Head of caudate nucleus (tissue), 42 donors: ENCODE measurements at regions not wholly inside any gene's neighbourhood (a gene's known extent, or its start where the extent isn't known, plus 50 kb on each side); places are given as distances from the start of the nearest gene placed in this dataset.

Source experiments
- DNase-seq, 42 donors: peaks; one replicate each; pipeline versions ENCODE4 v3.0.0 to v3.0.0-alpha.2; 2020 to 2021; ENCODE audit warnings: mixed read lengths in 7 of 42
- intact Hi-C: fragments of 100-400 bp; cut with DNase I; formaldehyde crosslinking; loops from one replicate; pipeline ENCODE4 v1.15.0; 2022

DNA sequence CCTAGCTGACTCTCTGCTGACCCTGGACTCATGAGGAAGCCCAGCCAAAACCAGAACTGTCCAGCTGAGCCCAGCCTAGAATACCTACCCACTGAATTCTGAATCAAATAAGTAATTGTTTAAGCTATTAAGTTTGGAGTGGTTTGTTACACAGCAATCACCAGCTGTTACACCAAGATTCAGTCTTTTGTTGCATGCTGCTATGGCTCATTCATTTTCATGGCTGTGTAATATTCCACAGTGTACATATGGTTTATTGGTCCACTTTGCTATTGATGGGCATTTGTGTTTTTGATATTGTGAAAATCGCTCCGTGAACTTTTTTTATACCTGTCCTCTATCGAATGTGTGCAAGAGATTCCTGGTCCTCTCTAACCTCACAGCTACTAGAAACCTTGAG lies 156.4 kb downstream of the FGF18 start:
- DNase-seq = no peak
- intact Hi-C loops = no loop called here

DNA sequence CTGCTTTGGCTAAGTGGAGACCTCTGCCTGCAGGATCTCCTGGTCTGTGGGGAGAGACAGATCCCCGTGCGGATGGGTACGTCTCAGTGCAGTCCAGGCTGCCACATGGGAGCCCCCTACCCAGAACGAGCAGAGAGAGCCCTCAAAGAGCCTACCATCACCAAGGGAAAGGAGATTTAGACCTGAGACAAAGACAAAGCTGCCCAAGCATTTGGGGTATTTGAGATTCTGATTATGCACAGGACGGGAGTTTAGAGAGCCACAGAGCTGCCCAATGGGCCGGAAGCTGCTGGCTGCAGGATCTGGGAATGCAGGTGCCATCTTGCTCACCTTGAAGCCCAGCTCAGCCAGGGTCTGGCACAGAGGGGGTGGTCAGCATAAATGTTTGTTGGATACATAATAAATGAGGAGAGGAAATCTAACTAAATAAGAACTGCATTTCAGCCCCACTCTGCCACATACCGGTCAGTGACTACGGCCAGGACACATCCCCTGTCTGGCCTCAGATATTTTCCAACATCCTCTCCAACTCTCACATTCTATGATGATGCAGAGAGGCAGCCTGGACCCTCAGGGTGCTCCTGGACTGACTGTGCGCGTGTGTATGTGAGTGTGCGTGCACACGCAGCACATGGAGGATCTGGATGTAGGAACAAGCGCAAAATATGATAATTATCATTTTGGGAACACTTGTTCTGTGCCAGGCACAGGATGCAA lies 157.8 kb downstream of the FGF18 start:
- intact Hi-C loops = no loop called here
- no peak for DNase-seq

DNA sequence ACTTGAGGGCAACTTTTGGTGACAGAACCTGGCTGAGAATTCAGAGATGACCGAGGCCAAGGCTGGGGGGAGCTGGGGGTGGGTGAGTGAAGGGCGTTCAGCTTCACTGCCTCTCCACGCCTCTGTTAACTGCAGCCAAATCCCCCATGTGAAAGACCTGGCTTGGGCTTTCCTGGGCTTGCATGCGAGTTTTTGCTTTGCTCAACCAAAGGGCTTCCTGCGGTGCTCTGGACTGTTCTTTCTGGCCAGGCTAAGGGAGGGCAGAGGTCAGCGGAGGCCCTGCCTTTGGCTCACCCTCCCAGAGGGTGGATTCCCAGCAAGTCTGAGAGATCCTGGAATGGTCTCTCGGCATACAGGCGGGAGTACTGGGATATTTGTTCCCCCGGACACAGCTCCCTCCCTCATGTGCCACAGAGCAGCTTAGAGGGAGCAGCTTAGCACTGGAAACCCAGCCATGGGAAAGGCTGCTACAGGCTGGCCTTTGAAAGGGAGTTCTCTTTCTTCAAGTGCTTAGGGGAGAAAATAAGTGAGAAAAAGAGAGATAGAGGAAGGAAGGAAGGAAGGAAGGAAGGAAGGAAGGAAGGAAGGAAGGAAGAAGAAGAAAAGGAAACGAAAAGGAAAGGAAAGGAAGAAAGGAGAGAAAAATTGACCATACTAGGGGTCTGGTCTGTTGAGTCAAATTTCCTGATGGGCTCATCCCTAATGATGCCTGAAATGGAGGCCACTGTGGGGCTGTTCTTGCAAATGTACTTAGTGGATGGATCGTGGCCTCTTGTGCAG lies 158.8 kb downstream of the FGF18 start:
- DNase-seq = peak in 1 of 42 donors; percentile 14
- intact Hi-C loops = no loop called here

DNA sequence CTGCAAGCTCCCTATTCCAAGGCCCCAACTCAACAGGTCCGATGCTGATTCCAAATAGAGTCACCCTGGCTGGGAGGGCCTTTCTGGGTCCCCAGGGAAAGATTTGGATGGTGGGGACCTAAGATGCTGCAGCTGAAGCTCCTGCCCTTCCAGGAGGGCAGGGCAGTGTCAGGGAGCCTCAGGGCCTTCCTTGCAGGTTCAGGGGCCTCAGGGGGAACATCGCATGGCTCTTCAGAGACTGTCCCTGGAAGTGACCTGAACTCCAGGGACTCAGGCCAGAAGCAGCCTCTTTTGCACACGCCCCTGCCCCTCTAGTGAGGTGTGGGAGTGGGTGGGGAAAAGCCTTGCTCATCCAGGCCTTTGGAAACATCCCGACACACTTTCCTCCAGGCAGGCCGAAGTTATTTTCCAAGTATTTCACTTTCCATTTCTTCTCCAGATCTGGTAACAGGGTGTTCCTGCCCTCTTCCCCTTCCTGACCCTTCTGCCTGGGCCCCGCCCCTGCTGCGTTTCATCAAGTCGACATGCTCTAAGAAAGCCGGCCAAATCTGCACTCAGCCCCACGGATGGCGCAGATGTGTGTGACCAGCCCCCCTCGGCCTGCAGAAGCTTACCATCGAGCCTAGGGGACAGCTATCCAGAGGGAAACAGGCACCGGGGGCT lies 159.5 kb downstream of the FGF18 start:
- DNase-seq = no peak
- intact Hi-C loops = no loop called here

DNA sequence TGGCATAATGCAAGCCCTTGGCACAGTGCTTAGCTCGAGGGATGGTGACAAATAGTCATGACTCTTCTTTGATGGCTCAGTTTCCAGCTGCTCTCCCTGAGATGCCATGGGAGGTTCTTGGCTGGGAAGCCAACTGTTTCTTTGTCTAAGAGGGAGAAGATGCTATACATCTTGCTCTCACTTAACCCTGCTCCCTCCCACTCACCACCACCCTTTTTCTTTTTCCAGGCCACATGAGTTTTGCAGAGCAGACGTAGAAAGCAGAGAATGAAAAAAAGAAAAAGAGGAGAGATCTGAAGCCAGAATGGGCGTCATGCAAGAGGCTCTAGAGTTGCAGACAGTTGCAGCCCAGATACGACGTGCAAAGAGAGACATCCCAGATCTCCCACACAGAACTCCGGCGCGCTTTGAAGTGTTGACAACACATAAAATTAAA lies 160.5 kb downstream of the FGF18 start:
- DNase-seq = no peak
- intact Hi-C loops = no loop called here

DNA sequence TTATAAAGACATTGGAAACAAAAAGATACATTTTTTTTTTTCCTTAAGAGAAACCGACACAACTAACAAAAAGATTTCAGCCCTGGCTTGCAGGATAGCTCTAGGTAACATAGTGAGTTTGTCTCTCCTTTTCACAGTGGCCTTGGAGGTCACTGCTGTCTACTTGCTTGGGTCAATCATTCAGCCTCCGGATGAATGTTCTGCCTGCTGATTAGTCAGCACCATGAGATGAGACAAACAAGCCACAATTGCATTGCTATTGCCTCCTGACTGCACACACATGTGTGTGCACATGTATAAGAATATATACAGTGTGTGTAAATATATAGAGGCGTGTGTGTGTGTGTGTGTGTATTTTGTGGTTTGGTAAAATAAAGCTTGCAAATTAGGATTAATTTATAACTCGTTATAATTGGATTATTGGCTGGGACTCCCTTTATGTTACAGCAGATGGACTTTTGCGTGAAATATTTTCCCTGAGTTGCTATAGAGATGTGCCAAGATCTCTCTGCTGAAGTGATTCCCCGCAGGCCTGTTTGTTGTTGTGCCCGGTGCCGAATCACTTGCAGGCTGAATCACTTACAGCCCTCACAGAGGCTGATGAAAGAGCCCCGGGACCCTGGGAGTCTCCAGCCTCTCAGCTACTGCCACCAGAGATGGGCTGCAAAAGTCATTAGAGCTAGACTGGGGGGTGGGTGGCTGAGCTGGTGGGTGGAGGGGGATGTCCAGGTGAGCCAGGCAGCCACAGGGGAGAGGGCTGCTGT lies 161.2 kb downstream of the FGF18 start:
- no peak for DNase-seq
- intact Hi-C loops = no loop called here

DNA sequence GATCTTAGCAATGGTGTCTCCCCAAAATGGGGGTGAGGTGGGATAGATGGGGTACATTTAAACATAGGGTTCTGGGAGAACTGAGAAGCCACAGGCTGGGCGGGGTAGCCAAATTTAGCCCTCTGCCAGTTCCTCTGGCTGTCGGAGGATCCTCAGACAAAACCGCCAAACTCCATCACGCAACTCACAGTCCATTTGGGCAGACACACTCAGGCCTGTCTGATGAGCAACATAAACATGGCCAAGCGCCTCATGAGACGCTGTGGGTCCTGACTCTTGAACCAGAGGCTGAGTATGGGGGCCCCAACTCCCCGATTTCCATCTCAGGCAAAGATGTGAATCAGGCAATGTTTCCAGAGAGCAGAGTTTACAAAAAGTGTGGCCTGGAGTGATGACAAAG lies 162.3 kb downstream of the FGF18 start:
- no peak for DNase-seq
- intact Hi-C loops = no loop called here

DNA sequence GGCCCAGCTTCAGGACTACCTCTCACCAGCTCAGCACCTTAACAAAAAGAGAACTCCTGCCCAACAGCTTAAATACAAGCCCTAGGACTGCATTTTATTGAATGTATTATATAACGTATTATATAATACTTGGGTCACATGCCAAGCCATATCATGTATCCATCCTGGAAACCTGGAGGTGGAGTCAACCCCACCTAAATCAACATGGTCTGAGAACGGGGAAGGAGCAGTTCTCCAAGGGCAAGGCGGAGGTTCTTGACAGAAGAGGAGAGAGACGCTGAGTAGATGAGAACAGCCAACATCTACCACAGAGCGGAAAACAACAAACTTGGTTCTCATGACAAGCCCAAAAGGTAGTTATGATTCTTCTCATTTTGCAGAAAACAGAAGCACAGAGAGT lies 163.4 kb downstream of the FGF18 start:
- DNase-seq = no peak
- intact Hi-C loops = no loop called here

DNA sequence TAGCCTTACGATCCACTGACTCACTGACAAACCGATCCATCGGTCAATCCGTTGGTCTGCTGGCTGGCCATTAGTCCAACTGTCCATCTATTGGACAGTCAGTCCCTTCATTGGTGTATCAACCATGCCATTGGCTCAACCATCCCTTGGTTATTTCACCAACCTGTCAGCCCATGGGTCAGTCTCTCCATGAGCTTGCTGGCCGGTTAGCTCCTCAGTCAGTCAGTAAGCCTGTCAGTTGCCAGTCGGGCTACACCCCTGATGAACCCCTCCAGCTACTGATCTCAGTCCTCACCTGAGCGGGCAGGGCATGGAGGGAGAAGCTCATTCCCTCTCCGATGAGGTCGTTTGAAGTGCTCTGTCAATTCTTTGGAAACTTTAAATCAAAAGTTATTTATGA lies 166.5 kb downstream of the FGF18 start:
- DNase-seq = no peak
- intact Hi-C loops = no loop called here

DNA sequence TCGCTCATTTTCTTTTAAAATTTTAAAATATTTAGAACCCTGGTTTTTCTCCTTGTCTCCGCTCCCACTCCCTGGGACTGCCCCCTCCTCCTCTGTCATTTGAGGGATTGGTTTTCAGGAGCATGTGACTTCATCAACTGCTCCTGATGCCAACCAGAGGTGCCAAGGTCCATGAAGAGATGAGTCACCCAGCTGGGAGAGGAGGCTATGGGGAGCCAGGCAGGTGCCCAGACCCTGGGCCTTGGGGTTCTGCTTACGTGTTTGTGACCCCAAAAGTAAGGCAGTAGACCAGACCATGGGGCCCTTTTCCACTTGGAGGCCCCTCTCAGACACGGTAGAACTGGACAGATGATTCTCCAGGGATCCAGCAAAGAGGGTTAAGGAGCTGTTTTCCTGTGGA lies 167.0 kb downstream of the FGF18 start:
- intact Hi-C loops = no loop called here
- no peak for DNase-seq

DNA sequence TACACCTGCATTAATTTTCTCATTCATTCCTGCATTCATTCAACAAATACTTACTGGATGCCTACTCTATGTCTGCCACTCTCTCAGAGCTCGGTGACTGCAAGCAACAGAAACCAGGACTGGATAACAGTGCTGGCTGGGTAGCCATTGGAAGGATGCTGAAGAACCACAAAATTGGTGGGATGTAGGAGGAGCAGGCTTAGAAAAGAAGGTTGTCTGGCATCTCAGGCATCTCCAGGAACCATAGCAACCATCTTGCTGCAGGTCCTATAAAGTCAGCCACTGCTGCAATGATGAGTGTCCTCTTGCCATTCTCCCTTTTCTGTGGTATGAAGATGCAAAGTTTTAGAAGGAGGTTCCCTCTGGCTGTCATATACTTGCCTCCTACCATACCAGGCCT lies 168.6 kb downstream of the FGF18 start:
- intact Hi-C loops = no loop called here
- no peak for DNase-seq

DNA sequence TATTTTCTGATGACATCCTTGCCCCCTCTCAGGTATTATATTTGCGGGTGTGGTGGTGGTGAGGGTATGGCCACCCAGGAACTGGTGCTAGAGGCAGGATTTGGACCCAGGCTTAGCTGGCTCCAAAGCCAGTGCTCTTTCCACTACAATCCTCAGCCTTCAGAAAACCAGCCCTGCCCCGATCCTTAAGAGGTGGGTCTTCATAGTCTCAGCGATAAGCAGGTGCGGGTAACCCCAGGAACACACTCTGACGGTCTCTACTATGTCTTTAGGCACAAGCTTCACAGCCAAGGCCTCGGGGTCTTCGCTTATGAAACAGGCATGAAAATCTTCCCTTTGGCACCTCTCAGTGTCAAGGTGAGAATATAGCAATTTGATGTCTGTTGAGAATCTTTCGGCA lies 169.3 kb downstream of the FGF18 start:
- DNase-seq = no peak
- intact Hi-C loops = no loop called here

DNA sequence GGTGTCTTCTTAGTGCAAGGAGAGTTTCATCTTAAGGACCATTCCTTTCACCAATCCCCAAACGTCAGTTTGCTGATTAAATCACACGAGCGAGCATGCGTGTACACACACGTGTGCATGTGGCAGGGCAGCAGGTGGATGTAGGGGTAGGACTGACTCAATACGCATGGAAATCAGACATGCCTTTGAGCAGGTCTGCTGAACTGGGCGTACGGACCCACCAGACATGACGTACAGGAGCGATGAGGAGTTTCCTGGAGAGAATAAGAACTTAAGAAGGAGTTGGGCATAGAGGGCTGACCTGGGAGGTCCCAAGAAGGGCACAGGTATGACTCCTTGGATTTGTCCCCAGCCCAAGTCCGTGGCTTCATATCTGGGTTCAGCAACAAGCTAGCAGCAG lies 170.0 kb downstream of the FGF18 start:
- intact Hi-C loops = no loop called here
- no peak for DNase-seq

DNA sequence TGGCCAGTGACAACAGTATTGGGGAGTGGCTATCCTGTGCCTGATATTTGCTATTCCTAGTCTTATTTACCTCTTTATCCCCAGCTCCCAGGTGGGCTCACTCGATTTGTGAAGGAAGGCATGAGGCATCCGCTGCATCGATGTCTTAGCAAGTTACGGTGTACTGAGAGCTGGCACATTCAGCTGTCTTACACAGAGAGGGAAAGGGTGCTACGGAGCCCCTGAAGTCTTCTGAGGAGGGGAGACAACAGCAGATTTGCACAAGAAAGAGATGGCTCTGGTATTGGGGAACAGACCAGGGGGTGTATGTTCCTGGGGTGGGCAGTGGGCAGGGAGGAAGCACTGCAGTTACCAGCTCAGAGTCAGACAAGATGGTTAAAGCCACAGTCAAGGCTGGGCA lies 172.6 kb downstream of the FGF18 start:
- DNase-seq = peak in 1 of 42 donors; percentile 29
- intact Hi-C loops = no loop called here

DNA sequence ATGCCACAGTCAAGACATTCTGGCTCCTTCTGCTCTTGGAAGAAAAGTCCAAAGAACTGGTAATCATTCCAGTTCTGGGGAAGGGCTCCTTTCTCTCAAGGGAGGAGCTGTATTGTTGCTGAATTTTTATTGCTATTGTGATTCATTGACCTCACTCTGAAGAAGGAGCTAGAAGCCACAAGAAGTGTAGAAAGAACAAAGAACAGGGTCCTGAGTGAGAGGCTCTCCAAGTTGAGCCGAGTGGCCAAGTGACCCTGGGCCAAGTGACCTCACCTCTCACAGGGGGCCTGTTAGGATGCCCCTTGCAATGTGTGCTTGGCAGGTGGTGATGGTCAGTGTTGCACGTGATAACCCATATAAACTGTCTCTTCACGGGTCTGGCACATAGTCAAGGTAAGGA lies 173.3 kb downstream of the FGF18 start:
- peak in 1 of 42 donors; percentile 27 for DNase-seq
- intact Hi-C loops = no loop called here

DNA sequence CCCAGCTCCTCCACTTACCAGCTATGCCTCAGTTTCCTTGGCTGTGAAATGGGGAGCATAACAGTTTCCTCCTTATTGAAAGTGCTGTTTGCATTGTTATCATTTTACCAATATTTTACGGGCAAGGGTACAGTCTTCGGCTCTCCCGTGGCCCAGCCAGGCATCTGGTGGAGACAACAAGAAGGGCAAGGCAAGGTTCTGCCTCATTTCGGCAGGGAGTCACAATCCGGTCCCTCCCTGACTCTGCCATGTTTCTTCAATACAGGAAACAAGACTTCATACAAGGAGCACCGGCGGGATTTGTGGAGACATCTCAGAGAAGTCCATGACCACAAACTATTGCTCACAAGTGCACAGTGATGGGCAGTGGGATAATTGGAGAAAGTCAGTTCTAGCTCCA lies 174.0 kb downstream of the FGF18 start:
- peak in 1 of 42 donors; percentile 25 for DNase-seq
- intact Hi-C loops = no loop called here

DNA sequence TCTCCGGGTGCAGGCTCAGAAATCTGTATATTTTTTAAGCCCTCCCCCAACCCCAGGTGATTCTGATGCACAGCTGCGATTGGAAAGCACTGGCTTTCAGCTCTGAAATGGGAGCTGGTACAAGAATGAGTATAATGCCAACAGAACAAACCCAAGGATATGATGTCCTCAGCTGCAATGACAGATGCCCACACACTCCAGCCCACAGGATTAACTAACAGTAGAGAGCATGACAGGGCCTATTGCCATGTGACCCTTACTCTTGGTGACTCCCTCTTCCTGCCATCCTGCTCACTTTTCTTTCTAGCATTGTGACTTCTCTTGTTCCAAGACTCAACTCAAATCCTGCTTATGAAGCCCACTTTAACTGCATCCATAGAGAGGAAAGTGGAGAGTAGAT lies 174.5 kb downstream of the FGF18 start:
- intact Hi-C loops = no loop called here
- DNase-seq = peak in 1 of 42 donors; percentile 7

DNA sequence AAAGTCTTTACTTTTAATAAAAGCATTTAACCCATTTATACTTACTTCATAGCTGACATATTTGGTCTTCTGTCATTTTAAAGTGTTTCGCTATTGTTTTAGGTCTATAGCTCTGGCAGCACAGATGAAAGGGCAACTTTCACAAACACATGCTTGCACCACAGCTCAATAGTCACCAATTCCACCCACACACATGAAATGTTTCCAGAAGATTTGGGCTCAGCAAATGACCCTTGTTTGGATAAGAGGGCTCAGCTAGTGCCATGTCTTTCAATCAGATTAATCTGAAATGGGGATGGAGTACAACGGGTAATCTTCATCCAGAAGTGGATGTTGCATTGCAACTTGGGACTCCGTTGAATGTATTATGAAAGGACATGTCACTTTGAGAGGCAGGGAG lies 176.0 kb downstream of the FGF18 start:
- no peak for DNase-seq
- intact Hi-C loops = no loop called here

DNA sequence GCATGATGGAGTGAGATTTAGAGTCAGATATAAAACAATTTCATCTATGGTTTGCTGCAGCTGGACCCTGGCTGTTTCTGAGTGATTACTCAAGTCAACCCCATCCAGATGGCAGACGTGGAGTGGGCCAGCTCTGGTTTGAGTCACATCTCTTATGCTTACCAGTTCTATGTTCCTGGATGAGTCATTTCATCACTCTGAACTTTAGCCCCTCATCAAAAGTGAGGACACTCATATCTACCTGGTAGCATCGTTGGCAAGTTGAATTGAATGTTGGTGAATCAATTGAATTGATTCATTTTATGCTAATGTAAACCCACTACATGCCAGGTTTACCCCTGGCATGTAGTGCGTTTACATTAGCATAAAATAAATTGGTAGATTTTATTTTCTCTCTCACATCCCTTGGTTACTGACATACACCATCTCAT lies 176.4 kb downstream of the FGF18 start:
- intact Hi-C loops = no loop called here
- peak in 1 of 42 donors; percentile 16 for DNase-seq
